Parathyroid adenoma (tissue), 2 donors: ENCODE measurements at regions not wholly inside any gene's neighbourhood (a gene's known extent, or its start where the extent isn't known, plus 50 kb on each side); places are given as distances from the start of the nearest gene placed in this dataset.

Experiments
- H2AFZ ChIP-seq: fragments of 300-600 bp; sonication (generic); one replicate; pipeline ENCODE4 v1.7.0; 2017; ENCODE audit warnings: antibody characterized with exemption, mild to moderate bottlenecking
- H3K27ac ChIP-seq: fragments of 300-600 bp; sonication (generic); one replicate; pipeline ENCODE4 v1.7.0; 2017
- H3K27me3 ChIP-seq: fragments of 300-600 bp; sonication (generic); one replicate; pipeline ENCODE4 v1.7.0; 2017; ENCODE audit warnings: low read length; ENCODE audit not compliant: control insufficient read depth, insufficient read depth
- H3K36me3 ChIP-seq: fragments of 300-600 bp; sonication (generic); one replicate; pipeline ENCODE4 v1.7.0; 2017; ENCODE audit warnings: low read length; ENCODE audit not compliant: control insufficient read depth, insufficient read depth
- H3K4me1 ChIP-seq: fragments of 300-600 bp; sonication (generic); one replicate; pipeline ENCODE4 v1.7.0; 2017; ENCODE audit warnings: control low read depth
- H3K4me2 ChIP-seq: fragments of 300-600 bp; sonication (generic); one replicate; pipeline ENCODE4 v1.7.0; 2017; ENCODE audit warnings: low read length
- H3K4me3 ChIP-seq: fragments of 300-600 bp; sonication (generic); one replicate; pipeline ENCODE4 v1.7.0; 2017; ENCODE audit warnings: low read depth, low read length
- H3K79me2 ChIP-seq: fragments of 300-600 bp; sonication (generic); one replicate; pipeline ENCODE4 v1.7.0; 2017; ENCODE audit warnings: control low read depth
- H3K9ac ChIP-seq: fragments of 300-600 bp; sonication (generic); one replicate; pipeline ENCODE4 v1.7.0; 2017; ENCODE audit warnings: mild to moderate bottlenecking
- H3K9me3 ChIP-seq: fragments of 300-600 bp; sonication (generic); one replicate; pipeline ENCODE4 v1.7.0; 2017; ENCODE audit warnings: low read length; ENCODE audit not compliant: control insufficient read depth
- CTCF ChIP-seq: fragments of 300-600 bp; sonication (generic); IDR thresholded peaks from one replicate; pipeline ENCODE4 v1.7.0; 2017; ENCODE audit warnings: antibody characterized with exemption, mild to moderate bottlenecking
- donor health status: primary hyperparathyroidism.

DNA sequence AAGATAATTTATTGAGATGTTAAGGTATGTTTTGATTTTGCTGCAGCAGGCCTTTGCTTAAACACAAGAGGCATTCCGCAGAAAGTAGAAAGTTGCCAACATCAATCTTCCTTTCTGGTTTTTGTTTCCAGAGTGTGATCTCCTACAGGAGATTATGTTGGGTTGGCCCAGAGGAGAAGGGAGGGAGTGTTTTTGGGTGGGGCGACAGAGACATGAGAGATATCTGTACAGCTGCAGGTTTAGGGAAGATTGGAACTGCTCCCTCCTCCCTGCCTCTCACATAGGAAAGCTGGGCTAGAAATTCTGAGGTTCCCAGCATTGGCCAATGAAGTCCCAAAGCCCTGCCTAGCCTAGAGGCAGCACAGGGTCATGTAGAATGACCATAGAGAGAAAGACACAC is 211.0 kb downstream of the CEMIP2 start:
- Histone ChIP-seq H3K9me3 (no peaks in the 10 kb centered on the region), H3K27me3 (no peaks in the 10 kb centered on the region), H3K4me3 (no peak overlapping the region), H3K4me2 (no peak overlapping the region), H3K36me3 (no peaks in the 10 kb centered on the region), H3K4me1 (no peaks in the 10 kb centered on the region), H2AFZ (no peak overlapping the region), H3K27ac (no peak overlapping the region), H3K79me2 (no peaks in the 10 kb centered on the region), H3K9ac (no peak overlapping the region)
- TF ChIP-seq CTCF = no peak

GRCh38 chr9:71552480-71552879 is 215.8 kb downstream of the CEMIP2 start:
- Histone ChIP-seq H2AFZ (no peak overlapping the region), H3K27me3 (no peaks in the 10 kb centered on the region), H3K79me2 (no peaks in the 10 kb centered on the region), H3K9me3 (no peaks in the 10 kb centered on the region), H3K4me3 (no peak overlapping the region), H3K9ac (no peak overlapping the region), H3K36me3 (no peaks in the 10 kb centered on the region), H3K4me1 (no peaks in the 10 kb centered on the region), H3K4me2 (no peak overlapping the region), H3K27ac (no peak overlapping the region)
- TF ChIP-seq CTCF = no peak

DNA sequence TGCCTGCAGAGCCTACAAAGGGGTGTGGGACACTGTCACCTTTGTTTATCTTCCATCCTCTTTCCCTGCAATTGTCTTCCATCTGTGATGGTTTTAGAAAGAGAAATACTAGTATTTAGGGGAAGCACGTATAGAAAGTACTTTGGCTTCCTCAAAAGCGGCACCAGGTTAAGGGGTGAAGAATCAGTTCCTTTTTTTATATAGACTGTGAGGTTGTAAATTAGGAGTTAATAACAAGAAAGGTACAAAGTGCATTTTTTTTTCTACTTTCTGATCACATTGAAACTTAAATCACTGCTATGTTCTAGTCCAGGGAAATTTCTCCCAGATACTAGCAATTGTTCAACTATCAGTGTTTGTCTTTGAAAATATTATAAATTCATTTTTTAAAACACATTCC is 219.3 kb downstream of the CEMIP2 start:
- no peaks in the 10 kb centered on the region for H3K79me2 ChIP-seq
- TF ChIP-seq CTCF = no peak
- H3K27me3 ChIP-seq = no peaks in the 10 kb centered on the region
- no peak overlapping the region for H3K4me2 ChIP-seq
- no peaks in the 10 kb centered on the region for H3K9me3 ChIP-seq
- no peak overlapping the region for H3K27ac ChIP-seq
- H3K4me3 ChIP-seq = no peak overlapping the region
- H2AFZ ChIP-seq = no peak overlapping the region
- H3K9ac ChIP-seq = no peak overlapping the region
- H3K36me3 ChIP-seq = no peaks in the 10 kb centered on the region
- H3K4me1 ChIP-seq = no peaks in the 10 kb centered on the region

GRCh38 chr9:71544464-71544863 is 223.8 kb downstream of the CEMIP2 start:
- Histone ChIP-seq H3K79me2 (no peaks in the 10 kb centered on the region), H3K36me3 (no peaks in the 10 kb centered on the region), H3K9ac (no peak overlapping the region), H3K4me3 (no peak overlapping the region), H3K4me1 (no peaks in the 10 kb centered on the region), H3K9me3 (no peaks in the 10 kb centered on the region), H2AFZ (no peak overlapping the region), H3K4me2 (no peak overlapping the region), H3K27me3 (no peaks in the 10 kb centered on the region), H3K27ac (no peak overlapping the region)
- no peak for TF ChIP-seq CTCF

GRCh38 chr9:71541436-71541835 is 226.9 kb downstream of the CEMIP2 start:
- Histone ChIP-seq H3K36me3 (no peaks in the 10 kb centered on the region), H3K4me2 (no peak overlapping the region), H2AFZ (no peak overlapping the region), H3K27ac (no peak overlapping the region), H3K4me3 (no peak overlapping the region), H3K9me3 (no peaks in the 10 kb centered on the region), H3K79me2 (no peaks in the 10 kb centered on the region), H3K27me3 (no peaks in the 10 kb centered on the region), H3K4me1 (no peaks in the 10 kb centered on the region), H3K9ac (no peak overlapping the region)
- TF ChIP-seq CTCF = no peak
